Fibroblast of villous mesenchyme (primary cell): ENCODE measurements at regions not wholly inside any gene's neighbourhood (a gene's known extent, or its start where the extent isn't known, plus 50 kb on each side); places are given as distances from the start of the nearest gene placed in this dataset.

ENCODE experiments used
- DNase-seq: peaks from one replicate; pipeline ENCODE4 v3.0.0-alpha.2; 2010; ENCODE audit warnings: low read depth
- H3K4me3 ChIP-seq: 2 replicates; pipeline ENCODE4 v1.5.1; 2011; ENCODE audit warnings: low read depth, mild to moderate bottlenecking, low read length
- CTCF ChIP-seq: IDR thresholded peaks from 2 replicates; pipeline ENCODE4 v1.5.1; 2012; ENCODE audit warnings: low read depth, mild to moderate bottlenecking, low read length; ENCODE audit not compliant: insufficient read depth

- H3K4me3 ChIP-seq: no peak overlapping the region
- no peak for TF ChIP-seq CTCF
- DNase-seq: no peak
These were observed 198.8 kb downstream of the EFNB2 start for GRCh38 chr13:106336668-106337067.

- no peak for TF ChIP-seq CTCF
- no peak for DNase-seq
- no peak overlapping the region for H3K4me3 ChIP-seq
These were observed 202.8 kb downstream of the EFNB2 start for GRCh38 chr13:106332621-106333020.

- DNase-seq: no peak
- TF ChIP-seq CTCF: no peak
- H3K4me3 ChIP-seq: no peak overlapping the region
These were observed 204.3 kb downstream of the EFNB2 start for GRCh38 chr13:106331116-106331515.

GRCh38 chr13:106329941-106330340 lies 205.5 kb downstream of the EFNB2 start:
- no peak for TF ChIP-seq CTCF
- no peak for DNase-seq
- H3K4me3 ChIP-seq: no peak overlapping the region

- no peak for DNase-seq
- no peak overlapping the region for H3K4me3 ChIP-seq
- no peak for TF ChIP-seq CTCF
These were observed 208.7 kb downstream of the EFNB2 start for GRCh38 chr13:106326751-106327150.

- no peak for TF ChIP-seq CTCF
- no peak for DNase-seq
- no peak overlapping the region for H3K4me3 ChIP-seq
These were observed 211.0 kb downstream of the EFNB2 start for GRCh38 chr13:106324444-106324843.

- H3K4me3 ChIP-seq: no peak overlapping the region
- no peak for DNase-seq
- no peak for TF ChIP-seq CTCF
These were observed 212.8 kb downstream of the EFNB2 start for GRCh38 chr13:106322628-106323027.
